Mammary epithelial cell (primary cell): ENCODE measurements at regions not wholly inside any gene's neighbourhood (a gene's known extent, or its start where the extent isn't known, plus 50 kb on each side); places are given as distances from the start of the nearest gene placed in this dataset.

ENCODE experiments used
- CTCF ChIP-seq, 2 donors: IDR thresholded peaks in 1 of 2; conservative IDR thresholded peaks in 1 of 2; 2 replicates each; pipeline ENCODE4 v1.5.1; 2011 to 2012; ENCODE audit warnings: inconsistent platforms in 2 of 2, low read length in 2 of 2, mild to moderate bottlenecking in 2 of 2, control low read depth in 1 of 2, low read depth in 1 of 2; ENCODE audit not compliant: insufficient read depth in 1 of 2; ENCODE audit errors: extremely low read depth in 1 of 2
- EZH2 ChIP-seq: IDR thresholded peaks from 2 replicates; pipeline ENCODE4 v1.6.1; 2012; ENCODE audit warnings: low read length, inconsistent platforms, borderline replicate concordance

- TF ChIP-seq CTCF (conservative IDR thresholded peaks at IDR 0.05 in 1 of 2, IDR thresholded peaks at IDR 0.05 in 1 of 2; ENCODE audit: extremely low read depth in 1 of 2, insufficient read depth in 1 of 2, low read depth in 1 of 2, low read length in 2 of 2) = no peak
- TF ChIP-seq EZH2 = no peak
Observed at GRCh38 chr17:77749321-77749751, 209.2 kb upstream of the TNRC6C start.
